SK-N-MC (cell line): ENCODE measurements at regions not wholly inside any gene's neighbourhood (a gene's known extent, or its start where the extent isn't known, plus 50 kb on each side); places are given as distances from the start of the nearest gene placed in this dataset.

ENCODE experiments used
- DNase-seq: peaks from one replicate; pipeline ENCODE4 v3.0.0-alpha.2; 2011; ENCODE audit warnings: low read depth, low spot score
- H3K27ac ChIP-seq: fragments of 200-600 bp; sonication (generic); 2 replicates; pipeline ENCODE4 v1.5.1; 2016; ENCODE audit warnings: mixed run types
- H3K36me3 ChIP-seq: fragments of 200-600 bp; sonication (generic); 2 replicates; pipeline ENCODE4 v1.6.1; 2017; ENCODE audit warnings: antibody characterized with exemption, low read length, mixed read lengths; ENCODE audit not compliant: insufficient read depth
- H3K4me3 ChIP-seq: fragments of 200-600 bp; sonication (generic); 2 replicates; pipeline ENCODE4 v1.5.1; 2016
- H3K9ac ChIP-seq: fragments of 200-600 bp; sonication (generic); 2 replicates; pipeline ENCODE4 v1.8.0; 2017; ENCODE audit warnings: mixed run types, mixed read lengths; ENCODE audit not compliant: insufficient read length
- H3K9me3 ChIP-seq: fragments of 200-600 bp; sonication (generic); 2 replicates; pipeline ENCODE4 v1.6.1; 2017; ENCODE audit warnings: low read depth, mild to moderate bottlenecking, antibody characterized with exemption, low read length, moderate library complexity, mixed read lengths
- EZH2 ChIP-seq: fragments of 200-600 bp; sonication (generic); IDR thresholded peaks from one replicate; pipeline ENCODE4 v1.6.1; 2017; ENCODE audit warnings: antibody characterized with exemption
- FOXP2 ChIP-seq: optimal IDR thresholded peaks from 2 replicates; pipeline ENCODE3; 2011; ENCODE audit warnings: mild to moderate bottlenecking, moderate library complexity; ENCODE audit not compliant: insufficient read depth; ENCODE audit errors: extremely low read length, control extremely low read depth
- POLR2AphosphoS5 ChIP-seq: IDR thresholded peaks from 2 replicates; pipeline ENCODE4 v1.6.1; 2012; ENCODE audit warnings: mild to moderate bottlenecking, low read depth, low read length, borderline replicate concordance

GRCh38 chr4:1519787-1520661 lies 113.8 kb upstream of the NKX1-1 start:
- H3K27ac ChIP-seq, result no peak overlapping the region
- TF ChIP-seq FOXP2 (no peak), EZH2 (no peak), POLR2AphosphoS5 (no peak)
- no peak for DNase-seq
- no peaks in the 10 kb centered on the region for H3K9me3 ChIP-seq
- no peak overlapping the region for H3K4me3 ChIP-seq
- H3K36me3 ChIP-seq, result no peaks in the 10 kb centered on the region
- no peak overlapping the region for H3K9ac ChIP-seq

GRCh38 chr4:1518997-1519700 lies 112.9 kb upstream of the NKX1-1 start:
- no peaks in the 10 kb centered on the region for H3K9me3 ChIP-seq
- no peak for TF ChIP-seq POLR2AphosphoS5
- no peak for TF ChIP-seq EZH2
- TF ChIP-seq FOXP2, result no peak
- no peak for DNase-seq
- no peak overlapping the region for H3K4me3 ChIP-seq
- no peaks in the 10 kb centered on the region for H3K36me3 ChIP-seq
- H3K27ac ChIP-seq, result no peak overlapping the region
- H3K9ac ChIP-seq, result no peak overlapping the region

GRCh38 chr4:1517592-1518411 lies 111.6 kb upstream of the NKX1-1 start:
- TF ChIP-seq POLR2AphosphoS5 (no peak), FOXP2 (no peak), EZH2 (no peak)
- Histone ChIP-seq H3K27ac (no peak overlapping the region), H3K9ac (no peak overlapping the region), H3K4me3 (no peak overlapping the region), H3K36me3 (no peaks in the 10 kb centered on the region), H3K9me3 (no peaks in the 10 kb centered on the region)
- no peak for DNase-seq

- H3K9ac ChIP-seq, result no peak overlapping the region
- no peak overlapping the region for H3K4me3 ChIP-seq
- no peak for DNase-seq
- H3K27ac ChIP-seq, result no peak overlapping the region
- no peaks in the 10 kb centered on the region for H3K36me3 ChIP-seq
- TF ChIP-seq POLR2AphosphoS5 (no peak), FOXP2 (no peak)
- no peaks in the 10 kb centered on the region for H3K9me3 ChIP-seq
These were observed 110.7 kb upstream of the NKX1-1 start for GRCh38 chr4:1516881-1517480.

GRCh38 chr4:1516261-1516660 lies 110.0 kb upstream of the NKX1-1 start:
- Histone ChIP-seq H3K4me3 (no peak overlapping the region), H3K36me3 (no peaks in the 10 kb centered on the region), H3K27ac (no peak overlapping the region), H3K9me3 (no peaks in the 10 kb centered on the region), H3K9ac (no peak overlapping the region)
- DNase-seq, result no peak
- no peak for TF ChIP-seq EZH2
- no peak for TF ChIP-seq FOXP2
- TF ChIP-seq POLR2AphosphoS5, result no peak

GRCh38 chr4:1515763-1516162 lies 109.5 kb upstream of the NKX1-1 start:
- Histone ChIP-seq H3K36me3 (no peaks in the 10 kb centered on the region), H3K9me3 (no peaks in the 10 kb centered on the region), H3K27ac (no peak overlapping the region), H3K4me3 (no peak overlapping the region), H3K9ac (no peak overlapping the region)
- DNase-seq, result no peak
- TF ChIP-seq POLR2AphosphoS5, result no peak

- H3K9me3 ChIP-seq, result no peaks in the 10 kb centered on the region
- no peak for DNase-seq
- no peak overlapping the region for H3K27ac ChIP-seq
- H3K36me3 ChIP-seq, result no peaks in the 10 kb centered on the region
- TF ChIP-seq EZH2, result no peak
- TF ChIP-seq FOXP2, result no peak
- no peak overlapping the region for H3K9ac ChIP-seq
- no peak overlapping the region for H3K4me3 ChIP-seq
These were observed 108.9 kb upstream of the NKX1-1 start for GRCh38 chr4:1515156-1515555.

GRCh38 chr4:1514612-1515011 lies 108.4 kb upstream of the NKX1-1 start:
- DNase-seq, result no peak
- no peak overlapping the region for H3K27ac ChIP-seq
- H3K4me3 ChIP-seq, result no peak overlapping the region
- no peak for TF ChIP-seq FOXP2
- no peaks in the 10 kb centered on the region for H3K36me3 ChIP-seq
- no peaks in the 10 kb centered on the region for H3K9me3 ChIP-seq
- H3K9ac ChIP-seq, result no peak overlapping the region
